Smooth muscle cell (in vitro differentiated cells): ENCODE measurements at regions not wholly inside any gene's neighbourhood (a gene's known extent, or its start where the extent isn't known, plus 50 kb on each side); places are given as distances from the start of the nearest gene placed in this dataset.

ENCODE experiments used
- DNase-seq: peaks from one replicate; lab custom pipeline; 2025; ENCODE audit not compliant: unreplicated experiment; lab: John Stamatoyannopoulos, UW
- H2AFZ ChIP-seq: fragments of 200-600 bp; sonication (generic); 2 replicates; pipeline ENCODE4 v1.6.0; 2016; ENCODE audit warnings: antibody characterized with exemption, low read depth, mild to moderate bottlenecking
- H3F3A ChIP-seq: fragments of 200-600 bp; sonication (generic); 2 replicates; pipeline ENCODE4 v1.6.0; 2017; ENCODE audit warnings: antibody characterized with exemption, low read depth
- H3K27ac ChIP-seq: fragments of 200-600 bp; sonication (generic); 2 replicates; pipeline ENCODE4 v1.5.1; 2016; ENCODE audit warnings: low read depth, mild to moderate bottlenecking
- H3K27me3 ChIP-seq: fragments of 200-600 bp; sonication (generic); 2 replicates; pipeline ENCODE4 v1.6.1; 2016; ENCODE audit warnings: low read depth, mild to moderate bottlenecking
- H3K36me3 ChIP-seq: fragments of 200-600 bp; sonication (generic); 2 replicates; pipeline ENCODE4 v1.5.1; 2016; ENCODE audit warnings: low read depth
- H3K4me1 ChIP-seq: fragments of 200-600 bp; sonication (generic); 2 replicates; pipeline ENCODE4 v1.5.1; 2016; ENCODE audit warnings: low read depth
- H3K4me2 ChIP-seq: fragments of 200-600 bp; sonication (generic); 2 replicates; pipeline ENCODE4 v1.6.0; 2016; ENCODE audit warnings: mild to moderate bottlenecking
- H3K4me3 ChIP-seq: fragments of 200-600 bp; sonication (generic); 2 replicates; pipeline ENCODE4 v1.5.1; 2016; ENCODE audit warnings: mild to moderate bottlenecking
- H3K79me2 ChIP-seq: fragments of 200-600 bp; sonication (generic); 2 replicates; pipeline ENCODE4 v1.6.0; 2016; ENCODE audit warnings: low read depth, mild to moderate bottlenecking
- H3K9ac ChIP-seq: fragments of 200-600 bp; sonication (generic); 2 replicates; pipeline ENCODE4 v1.6.0; 2016; ENCODE audit warnings: low read depth
- H3K9me3 ChIP-seq: fragments of 200-600 bp; sonication (generic); replicated peaks from 2 replicates; pipeline ENCODE4 v1.5.1; 2016; ENCODE audit warnings: low read depth
- H4K20me1 ChIP-seq: fragments of 200-600 bp; sonication (generic); 2 replicates; pipeline ENCODE4 v1.6.0; 2016; ENCODE audit warnings: low read depth
- WGBS: methylation state at CpG from one replicate; pipeline ENCODE4 v1.1.7; 2016; ENCODE audit warnings: low lambda C conversion rate; 5-methylcytosine and 5-hydroxymethylcytosine counted together
- TF ChIP-seq, protein P1 (sequence below): fragments of 200-600 bp; sonication (generic); IDR thresholded peaks from 2 replicates; pipeline ENCODE4 v1.5.1; 2017; ENCODE audit warnings: borderline replicate concordance, mild to moderate bottlenecking, antibody characterized with exemption; ENCODE audit not compliant: insufficient read depth, poor library complexity, severe bottlenecking

DNA sequence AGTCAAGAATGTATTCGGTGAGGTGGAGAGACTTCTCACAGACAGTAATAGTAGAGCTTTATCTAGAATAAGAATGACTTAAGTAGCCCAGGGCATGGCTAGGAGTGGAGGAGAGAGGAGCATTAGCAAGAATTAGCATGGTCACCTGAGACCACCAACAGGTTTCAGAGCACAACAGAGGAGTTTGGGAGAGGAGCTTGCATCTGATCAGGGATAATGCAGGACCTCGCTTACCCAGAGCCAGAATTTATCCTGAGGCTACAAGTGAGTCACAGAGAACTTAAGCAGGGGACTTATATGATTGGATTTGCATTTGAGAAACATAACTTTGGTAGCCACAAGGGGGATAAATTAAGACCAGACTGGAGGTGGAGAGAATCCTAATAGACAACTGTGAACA is 102.1 kb upstream of the FNDC3A start:
- TF ChIP-seq, protein P1, sequence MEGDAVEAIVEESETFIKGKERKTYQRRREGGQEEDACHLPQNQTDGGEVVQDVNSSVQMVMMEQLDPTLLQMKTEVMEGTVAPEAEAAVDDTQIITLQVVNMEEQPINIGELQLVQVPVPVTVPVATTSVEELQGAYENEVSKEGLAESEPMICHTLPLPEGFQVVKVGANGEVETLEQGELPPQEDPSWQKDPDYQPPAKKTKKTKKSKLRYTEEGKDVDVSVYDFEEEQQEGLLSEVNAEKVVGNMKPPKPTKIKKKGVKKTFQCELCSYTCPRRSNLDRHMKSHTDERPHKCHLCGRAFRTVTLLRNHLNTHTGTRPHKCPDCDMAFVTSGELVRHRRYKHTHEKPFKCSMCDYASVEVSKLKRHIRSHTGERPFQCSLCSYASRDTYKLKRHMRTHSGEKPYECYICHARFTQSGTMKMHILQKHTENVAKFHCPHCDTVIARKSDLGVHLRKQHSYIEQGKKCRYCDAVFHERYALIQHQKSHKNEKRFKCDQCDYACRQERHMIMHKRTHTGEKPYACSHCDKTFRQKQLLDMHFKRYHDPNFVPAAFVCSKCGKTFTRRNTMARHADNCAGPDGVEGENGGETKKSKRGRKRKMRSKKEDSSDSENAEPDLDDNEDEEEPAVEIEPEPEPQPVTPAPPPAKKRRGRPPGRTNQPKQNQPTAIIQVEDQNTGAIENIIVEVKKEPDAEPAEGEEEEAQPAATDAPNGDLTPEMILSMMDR: peak; percentile 33
- Histone ChIP-seq H3K27ac (no peak overlapping the region), H4K20me1 (no peaks in the 10 kb centered on the region), H3K9me3 (no peaks in the 10 kb centered on the region), H3K27me3 (peaks cover 17% of the 10 kb centered on the region), H3K9ac (no peak overlapping the region), H3K4me3 (no peak overlapping the region), H2AFZ (no peak overlapping the region), H3K79me2 (no peaks in the 10 kb centered on the region), H3F3A (peaks cover 11% of the 10 kb centered on the region), H3K4me1 (peaks cover 23% of the 10 kb centered on the region), H3K4me2 (peak overlapping the region; percentile 62), H3K36me3 (no peaks in the 10 kb centered on the region)
- WGBS: 2% methylated on average over 2 of the region's 2 CpGs
- no peak for DNase-seq

DNA sequence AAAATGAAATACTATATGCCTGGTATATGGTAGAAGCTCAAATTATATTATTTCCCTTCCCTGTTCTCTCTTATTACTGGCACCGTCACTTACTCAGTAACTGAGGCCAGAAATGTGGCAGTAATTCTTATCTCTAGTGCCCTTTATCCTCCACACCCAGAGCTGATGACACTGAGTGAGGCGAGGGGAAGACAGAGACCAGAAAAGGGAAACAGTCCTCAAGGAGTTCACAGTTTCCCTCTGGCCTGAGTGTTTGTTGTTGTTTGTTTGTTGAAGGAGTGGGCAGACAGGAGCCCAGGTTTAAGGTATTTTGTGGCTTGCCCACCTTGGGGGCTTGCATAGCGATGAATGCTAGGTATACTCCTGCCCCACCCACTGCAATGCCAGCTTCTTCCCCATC is 101.5 kb upstream of the FNDC3A start:
- no peaks in the 10 kb centered on the region for H3K9me3 ChIP-seq
- no peak overlapping the region for H3K4me3 ChIP-seq
- H3K9ac ChIP-seq: no peak overlapping the region
- H3F3A ChIP-seq: peaks cover 11% of the 10 kb centered on the region
- no peak for DNase-seq
- no peak overlapping the region for H3K27ac ChIP-seq
- no peaks in the 10 kb centered on the region for H3K36me3 ChIP-seq
- 28% methylated on average over 3 of the region's 3 CpGs for WGBS
- H2AFZ ChIP-seq: no peak overlapping the region
- H3K4me2 ChIP-seq: peak overlapping the region; percentile 62
- H3K27me3 ChIP-seq: peaks cover 17% of the 10 kb centered on the region
- H3K79me2 ChIP-seq: no peaks in the 10 kb centered on the region
- TF ChIP-seq, protein P1: no peak
- peaks cover 24% of the 10 kb centered on the region for H3K4me1 ChIP-seq
- no peaks in the 10 kb centered on the region for H4K20me1 ChIP-seq

DNA sequence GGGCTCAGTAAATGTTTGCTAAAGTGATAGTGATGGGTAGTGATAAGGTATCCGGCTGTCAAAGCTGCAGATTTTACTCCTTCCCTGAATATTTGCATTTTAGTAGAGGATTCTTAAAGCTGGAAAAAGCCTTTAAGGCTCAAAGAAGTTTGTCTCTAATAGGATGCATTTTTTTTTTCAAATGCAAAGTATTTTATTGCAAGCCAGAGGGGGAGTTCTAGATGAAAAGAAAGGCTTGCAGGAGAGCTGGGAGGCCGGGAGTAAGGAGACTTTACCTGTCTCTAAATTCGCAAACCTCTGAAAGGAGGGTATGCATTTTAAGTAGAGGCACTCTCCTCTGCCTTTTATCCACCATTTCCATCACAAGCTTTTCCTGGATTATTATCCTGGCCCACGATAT is 100.7 kb upstream of the FNDC3A start:
- H3K4me3 ChIP-seq: no peak overlapping the region
- peaks cover 11% of the 10 kb centered on the region for H3F3A ChIP-seq
- WGBS: 20% methylated on average over 4 of the region's 4 CpGs
- H2AFZ ChIP-seq: no peak overlapping the region
- H3K4me2 ChIP-seq: no peak overlapping the region
- H3K27me3 ChIP-seq: peaks cover 17% of the 10 kb centered on the region
- H3K9ac ChIP-seq: no peak overlapping the region
- no peak for DNase-seq
- no peak overlapping the region for H3K27ac ChIP-seq
- no peaks in the 10 kb centered on the region for H3K9me3 ChIP-seq
- H3K4me1 ChIP-seq: peaks cover 27% of the 10 kb centered on the region
- no peaks in the 10 kb centered on the region for H4K20me1 ChIP-seq
- TF ChIP-seq, protein P1: no peak
- no peaks in the 10 kb centered on the region for H3K36me3 ChIP-seq
- H3K79me2 ChIP-seq: no peaks in the 10 kb centered on the region

DNA sequence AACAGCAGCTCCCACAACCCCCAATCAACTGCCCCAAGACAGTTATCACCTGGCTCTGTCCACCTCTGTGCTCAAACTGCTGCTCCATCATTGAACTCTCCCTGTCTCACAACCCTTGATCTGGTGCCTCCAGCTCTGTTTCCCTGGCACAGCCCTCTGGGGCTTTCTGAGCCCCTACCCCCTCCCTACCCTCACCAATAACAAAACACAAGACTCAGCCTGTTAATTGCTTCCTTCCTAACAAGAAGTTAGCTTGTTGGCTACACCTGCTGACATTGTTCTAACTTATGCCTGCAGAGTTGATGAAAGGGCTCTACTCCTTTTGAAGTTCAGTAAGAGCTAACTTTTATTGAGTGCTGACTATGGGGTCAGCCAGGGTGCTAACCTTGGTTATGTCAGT is 99.4 kb upstream of the FNDC3A start:
- Histone ChIP-seq H3K9ac (no peak overlapping the region), H3K27me3 (peaks cover 17% of the 10 kb centered on the region), H3K4me3 (no peak overlapping the region), H2AFZ (no peak overlapping the region), H3K36me3 (no peaks in the 10 kb centered on the region), H3K79me2 (no peaks in the 10 kb centered on the region), H3K4me2 (no peak overlapping the region), H3K4me1 (peaks cover 27% of the 10 kb centered on the region), H3K9me3 (no peaks in the 10 kb centered on the region), H3K27ac (no peak overlapping the region), H3F3A (peaks cover 11% of the 10 kb centered on the region), H4K20me1 (no peaks in the 10 kb centered on the region)
- TF ChIP-seq, protein P1: no peak
- DNase-seq: no peak
